22Rv1 (cell line): ENCODE measurements at regions not wholly inside any gene's neighbourhood (a gene's known extent, or its start where the extent isn't known, plus 50 kb on each side); places are given as distances from the start of the nearest gene placed in this dataset.

Experiments used
- ZFX ChIP-seq: fragments of 450-650 bp; IDR thresholded peaks from 2 replicates; pipeline ENCODE4 v1.6.1; 2017; ENCODE audit warnings: antibody characterized with exemption, borderline replicate concordance
- TF ChIP-seq, protein P1 (sequence below): fragments of 450-650 bp; IDR thresholded peaks from 2 replicates; pipeline ENCODE4 v1.5.1; 2017; ENCODE audit warnings: mild to moderate bottlenecking

DNA sequence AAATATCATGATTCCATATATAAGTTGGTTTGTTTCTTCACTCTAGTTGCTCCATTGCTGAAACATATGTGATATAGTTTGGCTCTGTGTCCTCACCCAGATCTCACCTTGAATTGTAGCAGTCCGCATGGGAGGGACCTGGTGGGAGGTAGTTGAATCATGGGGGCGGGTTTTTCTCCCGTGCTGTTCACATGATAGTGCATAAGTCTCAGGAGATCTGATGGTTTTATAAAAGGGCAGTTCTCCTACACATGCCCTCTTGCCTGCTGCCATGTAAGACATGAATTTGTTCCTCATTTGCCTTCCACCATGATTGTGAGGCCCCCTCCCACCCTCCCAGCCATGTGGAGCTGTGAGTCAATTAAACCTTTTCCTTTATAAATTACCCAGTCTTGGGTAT is 915.5 kb downstream of the KCNJ2 start:
- TF ChIP-seq, protein P1, sequence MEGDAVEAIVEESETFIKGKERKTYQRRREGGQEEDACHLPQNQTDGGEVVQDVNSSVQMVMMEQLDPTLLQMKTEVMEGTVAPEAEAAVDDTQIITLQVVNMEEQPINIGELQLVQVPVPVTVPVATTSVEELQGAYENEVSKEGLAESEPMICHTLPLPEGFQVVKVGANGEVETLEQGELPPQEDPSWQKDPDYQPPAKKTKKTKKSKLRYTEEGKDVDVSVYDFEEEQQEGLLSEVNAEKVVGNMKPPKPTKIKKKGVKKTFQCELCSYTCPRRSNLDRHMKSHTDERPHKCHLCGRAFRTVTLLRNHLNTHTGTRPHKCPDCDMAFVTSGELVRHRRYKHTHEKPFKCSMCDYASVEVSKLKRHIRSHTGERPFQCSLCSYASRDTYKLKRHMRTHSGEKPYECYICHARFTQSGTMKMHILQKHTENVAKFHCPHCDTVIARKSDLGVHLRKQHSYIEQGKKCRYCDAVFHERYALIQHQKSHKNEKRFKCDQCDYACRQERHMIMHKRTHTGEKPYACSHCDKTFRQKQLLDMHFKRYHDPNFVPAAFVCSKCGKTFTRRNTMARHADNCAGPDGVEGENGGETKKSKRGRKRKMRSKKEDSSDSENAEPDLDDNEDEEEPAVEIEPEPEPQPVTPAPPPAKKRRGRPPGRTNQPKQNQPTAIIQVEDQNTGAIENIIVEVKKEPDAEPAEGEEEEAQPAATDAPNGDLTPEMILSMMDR, result no peak
- no peak for TF ChIP-seq ZFX
